A549 (cell line): ENCODE measurements at regions not wholly inside any gene's neighbourhood (a gene's known extent, or its start where the extent isn't known, plus 50 kb on each side); places are given as distances from the start of the nearest gene placed in this dataset.

Source experiments
- ATAC-seq, 2 experiments: fragments of 200-7000 bp in 1 of 2; fragments of >200 bp in 1 of 2; cut with Nextera tagmentation in 1 of 2; cut with Tn5 transposase in 1 of 2; 3 replicates each; pipeline versions ENCODE4 v1.8.0 to v1.9.1; 2018 to 2020; ENCODE audit warnings: mild to moderate bottlenecking in 1 of 2, moderate library complexity in 1 of 2
- CTCF ChIA-PET: fragments of 300-600 bp; sonication (Branson Sonifier 250); formaldehyde crosslinking; extraction: SDS; loops from one replicate; lab custom pipeline; 2021; ENCODE audit warnings: antibody characterized with exemption, inconsistent platforms; lab: Yijun Ruan, JAX
- POLR2A ChIA-PET: fragments of 350-600 bp; formaldehyde crosslinking; extraction: SDS; loops from one replicate; lab custom pipeline; 2021; ENCODE audit warnings: antibody characterized with exemption, inconsistent platforms; lab: Yijun Ruan, JAX
- DNase-seq, 2 experiments: peaks; one replicate each; pipeline versions ENCODE4 v3.0.0 to v3.0.0-alpha.2; 2011 to 2016; ENCODE audit warnings: low read depth in 1 of 2, low spot score in 1 of 2
- FAIRE-seq: peaks from 2 replicates; lab custom pipeline; 2011; peaks lifted over from hg19 to GRCh38; lab: Jason Lieb, UNC
- H3K27ac ChIP-seq, 2 experiments: fragments of >200 bp; sonication (Bioruptor Twin); formaldehyde crosslinking; 3 replicates each; pipeline ENCODE4 v1.5.1; 2016 to 2017
- H3K4me1 ChIP-seq: fragments of >200 bp; sonication (Bioruptor Twin); formaldehyde crosslinking; 3 replicates; pipeline ENCODE4 v1.6.1; 2016
- H3K4me2 ChIP-seq: fragments of >200 bp; sonication (Bioruptor Twin); formaldehyde crosslinking; 3 replicates; pipeline ENCODE4 v1.6.1; 2016
- H3K4me3 ChIP-seq: fragments of >200 bp; sonication (Bioruptor Twin); formaldehyde crosslinking; 3 replicates; pipeline ENCODE4 v1.5.1; 2016
- H3K9me3 ChIP-seq: fragments of >200 bp; sonication (Bioruptor Twin); formaldehyde crosslinking; 3 replicates; pipeline ENCODE4 v1.6.1; 2016
- ATOH8 ChIP-seq: fragments of 250-450 bp; sonication (Bioruptor Pico); IDR thresholded peaks from 2 replicates; pipeline ENCODE4 v1.5.0; 2020; ENCODE audit warnings: low read depth, mild to moderate bottlenecking, moderate library complexity
- BHLHE40 ChIP-seq: IDR thresholded peaks from 2 replicates; pipeline ENCODE4 v1.6.1; 2012; ENCODE audit warnings: low read depth, low read length, inconsistent platforms
- CHD4 ChIP-seq: fragments of 200-600 bp; sonication (generic); IDR thresholded peaks from 2 replicates; pipeline ENCODE4 v1.6.1; 2016; ENCODE audit warnings: antibody characterized with exemption, mild to moderate bottlenecking, borderline replicate concordance
- FOSB ChIP-seq: fragments of 250-450 bp; sonication (Bioruptor Pico); IDR thresholded peaks from 2 replicates; pipeline ENCODE4 v1.5.0; 2020; ENCODE audit warnings: mild to moderate bottlenecking, moderate library complexity
- HDAC2 ChIP-seq: fragments of 200-600 bp; sonication (generic); IDR thresholded peaks from 2 replicates; pipeline ENCODE4 v1.6.1; 2016
- HMGXB4 ChIP-seq: fragments of 250-450 bp; sonication (Bioruptor Pico); IDR thresholded peaks from 2 replicates; pipeline ENCODE4 v1.5.0; 2021; ENCODE audit warnings: mild to moderate bottlenecking, moderate library complexity, borderline replicate concordance
- JUN ChIP-seq, 2 experiments: fragments of >200 bp; sonication (Bioruptor Twin); formaldehyde crosslinking; IDR thresholded peaks; 2 replicates in 1 of 2; 3 replicates in 1 of 2; pipeline ENCODE4 v1.6.1; 2016 to 2017
- KDM5A ChIP-seq: fragments of 200-600 bp; sonication (generic); IDR thresholded peaks from 2 replicates; pipeline ENCODE4 v1.6.1; 2016; ENCODE audit warnings: antibody characterized with exemption, mild to moderate bottlenecking
- MAX ChIP-seq: IDR thresholded peaks from 2 replicates; pipeline ENCODE4 v1.6.1; 2012
- MYC ChIP-seq: IDR thresholded peaks from 2 replicates; pipeline ENCODE4 v1.6.1; 2012; ENCODE audit warnings: mild to moderate bottlenecking, inconsistent platforms, low read length, improper control_type of control experiment, borderline replicate concordance
- NFE2L2 ChIP-seq: fragments of 150-350 bp; conservative IDR thresholded peaks from 2 replicates; pipeline ENCODE4 v1.6.1; 2014; ENCODE audit warnings: low read length
- POLR2A ChIP-seq: IDR thresholded peaks from 2 replicates; pipeline ENCODE4 v1.6.1; 2012; ENCODE audit warnings: mild to moderate bottlenecking, low read length
- RCOR1 ChIP-seq: fragments of 150-350 bp; IDR thresholded peaks from 2 replicates; pipeline ENCODE4 v1.6.1; 2014; ENCODE audit warnings: antibody characterized with exemption, low read length, low read depth
- REST ChIP-seq: fragments of 200-600 bp; sonication (generic); IDR thresholded peaks from 2 replicates; pipeline ENCODE4 v1.6.1; 2016; ENCODE audit warnings: antibody characterized with exemption, mild to moderate bottlenecking, moderate library complexity
- ZSCAN20 ChIP-seq: fragments of 250-450 bp; sonication (Bioruptor Pico); IDR thresholded peaks from 2 replicates; pipeline ENCODE4 v1.8.0; 2022; ENCODE audit warnings: mild to moderate bottlenecking, moderate library complexity
- WGBS: methylation state at CpG from one replicate; pipeline ENCODE4 v1.1.6; 2017; ENCODE audit errors: missing lambda C conversion rate; 5-methylcytosine and 5-hydroxymethylcytosine counted together
- TF ChIP-seq, protein P1 (sequence below): IDR thresholded peaks from 2 replicates; pipeline ENCODE4 v1.6.1; 2012; ENCODE audit warnings: low read depth, borderline replicate concordance
- TF ChIP-seq, protein P2 (sequence below): IDR thresholded peaks from 2 replicates; pipeline ENCODE4 v1.6.1; 2012
- TF ChIP-seq, protein P3 (sequence below): fragments of 450-650 bp; IDR thresholded peaks from 2 replicates; pipeline ENCODE4 v1.6.1; 2014; ENCODE audit warnings: antibody characterized with exemption
- TF ChIP-seq, protein P4 (sequence below): fragments of >200 bp; sonication (Bioruptor Twin); formaldehyde crosslinking; IDR thresholded peaks from 2 replicates; pipeline ENCODE4 v1.6.1; 2016

DNA sequence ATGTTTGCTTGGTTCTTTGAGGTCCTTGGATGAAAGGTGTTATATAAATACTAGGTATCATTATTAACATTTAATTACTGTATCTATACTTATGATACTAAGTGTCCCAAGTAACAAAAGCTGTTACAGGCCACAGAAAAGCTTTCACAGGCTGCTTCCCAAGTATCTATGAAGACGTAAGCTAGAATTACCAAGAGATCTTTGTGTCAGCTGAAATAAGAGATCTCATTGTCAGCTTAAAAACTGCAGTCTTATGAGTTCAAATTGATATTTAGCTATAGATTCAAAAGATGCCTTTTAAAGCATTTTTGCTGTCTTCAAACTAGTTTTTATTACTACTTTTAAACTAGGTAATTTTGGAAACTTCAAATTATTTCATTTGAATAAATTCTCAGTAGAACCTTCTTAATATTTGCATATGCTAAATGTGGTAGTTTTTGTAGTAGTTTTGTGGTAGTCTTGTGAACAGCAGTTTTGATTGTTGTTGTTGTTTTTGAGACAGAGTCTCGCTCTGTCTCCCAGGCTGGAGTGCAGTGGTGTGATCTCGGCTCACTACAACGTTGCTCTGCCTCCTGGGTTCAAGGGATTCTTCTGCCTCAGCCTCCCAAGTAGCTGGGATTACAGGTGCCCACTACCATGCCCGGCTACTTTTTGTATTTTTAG, 170.0 kb upstream of the RPL34 start:
- ATAC-seq (no peak), FAIRE-seq (no peak), DNase-seq (no peak)
- H3K4me3 ChIP-seq: no peak overlapping the region
- H3K9me3 ChIP-seq: no peaks in the 10 kb centered on the region
- no peak overlapping the region for H3K4me2 ChIP-seq
- no peak for TF ChIP-seq MYC
- TF ChIP-seq KDM5A: no peak
- no peak for TF ChIP-seq POLR2A
- TF ChIP-seq REST: no peak
- no peak for TF ChIP-seq JUN (IDR thresholded peaks at IDR 0.05)
- TF ChIP-seq HMGXB4 (CRISPR knock-in tag): no peak
- TF ChIP-seq CHD4: no peak
- TF ChIP-seq RCOR1: no peak
- TF ChIP-seq BHLHE40: no peak
- TF ChIP-seq FOSB: no peak
- TF ChIP-seq, protein P1, sequence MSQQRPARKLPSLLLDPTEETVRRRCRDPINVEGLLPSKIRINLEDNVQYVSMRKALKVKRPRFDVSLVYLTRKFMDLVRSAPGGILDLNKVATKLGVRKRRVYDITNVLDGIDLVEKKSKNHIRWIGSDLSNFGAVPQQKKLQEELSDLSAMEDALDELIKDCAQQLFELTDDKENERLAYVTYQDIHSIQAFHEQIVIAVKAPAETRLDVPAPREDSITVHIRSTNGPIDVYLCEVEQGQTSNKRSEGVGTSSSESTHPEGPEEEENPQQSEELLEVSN: no peak
- TF ChIP-seq, protein P2, sequence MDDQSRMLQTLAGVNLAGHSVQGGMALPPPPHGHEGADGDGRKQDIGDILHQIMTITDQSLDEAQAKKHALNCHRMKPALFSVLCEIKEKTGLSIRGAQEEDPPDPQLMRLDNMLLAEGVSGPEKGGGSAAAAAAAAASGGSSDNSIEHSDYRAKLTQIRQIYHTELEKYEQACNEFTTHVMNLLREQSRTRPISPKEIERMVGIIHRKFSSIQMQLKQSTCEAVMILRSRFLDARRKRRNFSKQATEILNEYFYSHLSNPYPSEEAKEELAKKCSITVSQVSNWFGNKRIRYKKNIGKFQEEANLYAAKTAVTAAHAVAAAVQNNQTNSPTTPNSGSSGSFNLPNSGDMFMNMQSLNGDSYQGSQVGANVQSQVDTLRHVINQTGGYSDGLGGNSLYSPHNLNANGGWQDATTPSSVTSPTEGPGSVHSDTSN: no peak
- no peak overlapping the region for H3K27ac ChIP-seq
- POLR2A ChIA-PET: no interaction called here
- 29% methylated on average over 4 of the region's 5 CpGs for WGBS
- CTCF ChIA-PET: interaction anchor here (0.6 kb wide), 1 partner anchor 122 kb away, joined by 3 read pairs; no protein-coding TSS in a partner anchor
- H3K4me1 ChIP-seq: no peaks in the 10 kb centered on the region

DNA sequence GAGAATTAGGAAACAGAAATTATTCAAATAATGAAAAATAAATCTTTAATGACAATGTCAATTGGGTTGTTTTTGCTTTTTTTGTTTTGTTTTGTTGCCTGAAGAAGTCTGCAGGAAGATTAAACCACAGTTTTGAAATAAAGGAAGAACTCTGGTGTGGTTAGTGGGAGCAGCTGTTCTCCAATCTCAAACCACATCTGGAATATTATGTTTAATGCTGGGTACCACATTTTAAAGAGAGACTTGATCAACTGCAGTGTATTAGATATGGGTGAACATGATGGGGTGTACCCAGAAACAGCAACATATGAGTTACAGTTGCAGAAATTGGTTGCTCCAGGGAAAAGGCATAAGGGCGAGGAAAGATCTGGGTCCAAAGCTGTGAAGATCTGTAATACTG, 171.2 kb upstream of the RPL34 start:
- H3K27ac ChIP-seq: no peak overlapping the region
- ChIA-PET POLR2A (no interaction called here), CTCF (no interaction called here)
- no peak overlapping the region for H3K4me2 ChIP-seq
- no peak for ATAC-seq
- 50% methylated on average over 1 of the region's 1 CpG for WGBS
- no peak for DNase-seq
- no peaks in the 10 kb centered on the region for H3K4me1 ChIP-seq
- TF ChIP-seq NFE2L2 (no peak), POLR2A (no peak), ZSCAN20 (no peak), FOSB (no peak), HMGXB4 (CRISPR knock-in tag) (no peak), HDAC2 (no peak), MAX (no peak), ATOH8 (no peak)
- TF ChIP-seq, protein P1: no peak
- TF ChIP-seq, protein P3, sequence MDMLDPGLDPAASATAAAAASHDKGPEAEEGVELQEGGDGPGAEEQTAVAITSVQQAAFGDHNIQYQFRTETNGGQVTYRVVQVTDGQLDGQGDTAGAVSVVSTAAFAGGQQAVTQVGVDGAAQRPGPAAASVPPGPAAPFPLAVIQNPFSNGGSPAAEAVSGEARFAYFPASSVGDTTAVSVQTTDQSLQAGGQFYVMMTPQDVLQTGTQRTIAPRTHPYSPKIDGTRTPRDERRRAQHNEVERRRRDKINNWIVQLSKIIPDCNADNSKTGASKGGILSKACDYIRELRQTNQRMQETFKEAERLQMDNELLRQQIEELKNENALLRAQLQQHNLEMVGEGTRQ: no peak
- TF ChIP-seq, protein P4, sequence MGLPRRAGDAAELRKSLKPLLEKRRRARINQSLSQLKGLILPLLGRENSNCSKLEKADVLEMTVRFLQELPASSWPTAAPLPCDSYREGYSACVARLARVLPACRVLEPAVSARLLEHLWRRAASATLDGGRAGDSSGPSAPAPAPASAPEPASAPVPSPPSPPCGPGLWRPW: no peak
- H3K4me3 ChIP-seq: no peak overlapping the region
- FAIRE-seq: no peak
- no peaks in the 10 kb centered on the region for H3K9me3 ChIP-seq
